Activated CD4-positive, alpha-beta T cell treated with anti-CD3 and anti-CD28 coated beads, Interleukin-2, amount 10 ng/mL, durations not matched to agents 7 days and 5 days (primary cell): ENCODE measurements at regions not wholly inside any gene's neighbourhood (a gene's known extent, or its start where the extent isn't known, plus 50 kb on each side); places are given as distances from the start of the nearest gene placed in this dataset.

Experiments
- CTCF ChIA-PET: fragments of 350-600 bp; sonication (Branson Sonifier 250); formaldehyde crosslinking; loops from one replicate; lab custom pipeline; 2021; ENCODE audit warnings: antibody characterized with exemption; lab: Charles Lee
- POLR2A ChIA-PET: fragments of 350-600 bp; sonication (Branson Sonifier 250); formaldehyde crosslinking; loops from one replicate; lab custom pipeline; 2021; ENCODE audit warnings: antibody characterized with exemption; lab: Charles Lee
- DNase-seq: peaks from one replicate; pipeline ENCODE4 v3.0.0-alpha.2; 2020
- H3K27ac Mint-ChIP-seq: one replicate; pipeline ENCODE4 v1.8.0; 2021; ENCODE audit warnings: mild to moderate bottlenecking, moderate library complexity, mixed read lengths
- H3K27me3 Mint-ChIP-seq: one replicate; pipeline ENCODE4 v1.8.0; 2021; ENCODE audit warnings: mixed read lengths
- H3K36me3 Mint-ChIP-seq: one replicate; pipeline ENCODE4 v1.8.0; 2021; ENCODE audit warnings: low read depth, mixed read lengths
- H3K4me1 Mint-ChIP-seq: one replicate; pipeline ENCODE4 v1.8.0; 2021; ENCODE audit warnings: mixed read lengths
- H3K4me3 Mint-ChIP-seq: one replicate; pipeline ENCODE4 v1.8.0; 2021; ENCODE audit warnings: mild to moderate bottlenecking, moderate library complexity, mixed read lengths
- H3K9me3 Mint-ChIP-seq: one replicate; pipeline ENCODE4 v1.8.0; 2021; ENCODE audit warnings: mixed read lengths

GRCh38 chr13:68125087-68125480 is 894.9 kb upstream of the PCDH9 start:
- no peak overlapping the region for H3K27ac Mint-ChIP-seq
- H3K4me1 Mint-ChIP-seq = no peaks in the 10 kb centered on the region
- H3K27me3 Mint-ChIP-seq = no peaks in the 10 kb centered on the region
- POLR2A ChIA-PET = no interaction called here
- no peak for DNase-seq
- CTCF ChIA-PET = no interaction called here
- no peaks in the 10 kb centered on the region for H3K36me3 Mint-ChIP-seq
- peaks cover 9% of the 10 kb centered on the region for H3K9me3 Mint-ChIP-seq
- no peak overlapping the region for H3K4me3 Mint-ChIP-seq

- no peaks in the 10 kb centered on the region for H3K4me1 Mint-ChIP-seq
- H3K27ac Mint-ChIP-seq = no peak overlapping the region
- CTCF ChIA-PET = no interaction called here
- H3K4me3 Mint-ChIP-seq = no peak overlapping the region
- no peaks in the 10 kb centered on the region for H3K36me3 Mint-ChIP-seq
- H3K9me3 Mint-ChIP-seq = peaks cover 9% of the 10 kb centered on the region
- H3K27me3 Mint-ChIP-seq = no peaks in the 10 kb centered on the region
- POLR2A ChIA-PET = no interaction called here
- no peak for DNase-seq
Measured at GRCh38 chr13:68124437-68125086, 894.4 kb upstream of the PCDH9 start.

- no peak overlapping the region for H3K4me3 Mint-ChIP-seq
- ChIA-PET CTCF (no interaction called here), POLR2A (no interaction called here)
- H3K9me3 Mint-ChIP-seq = peaks cover 34% of the 10 kb centered on the region
- H3K27ac Mint-ChIP-seq = no peak overlapping the region
- H3K27me3 Mint-ChIP-seq = no peaks in the 10 kb centered on the region
- no peak for DNase-seq
- H3K4me1 Mint-ChIP-seq = no peaks in the 10 kb centered on the region
- H3K36me3 Mint-ChIP-seq = no peaks in the 10 kb centered on the region
Measured at GRCh38 chr13:68110178-68110768, 880.1 kb upstream of the PCDH9 start.

GRCh38 chr13:68107667-68108066 is 877.5 kb upstream of the PCDH9 start:
- ChIA-PET POLR2A (no interaction called here), CTCF (no interaction called here)
- no peak overlapping the region for H3K4me3 Mint-ChIP-seq
- H3K27ac Mint-ChIP-seq = no peak overlapping the region
- H3K9me3 Mint-ChIP-seq = peaks cover 25% of the 10 kb centered on the region
- no peaks in the 10 kb centered on the region for H3K4me1 Mint-ChIP-seq
- DNase-seq = no peak
- no peaks in the 10 kb centered on the region for H3K27me3 Mint-ChIP-seq
- no peaks in the 10 kb centered on the region for H3K36me3 Mint-ChIP-seq

GRCh38 chr13:68099631-68100030 is 869.5 kb upstream of the PCDH9 start:
- no peak overlapping the region for H3K27ac Mint-ChIP-seq
- no peak overlapping the region for H3K4me3 Mint-ChIP-seq
- no peak for DNase-seq
- CTCF ChIA-PET = no interaction called here
- POLR2A ChIA-PET = no interaction called here
- no peaks in the 10 kb centered on the region for H3K27me3 Mint-ChIP-seq
- no peaks in the 10 kb centered on the region for H3K9me3 Mint-ChIP-seq
- no peaks in the 10 kb centered on the region for H3K36me3 Mint-ChIP-seq
- no peaks in the 10 kb centered on the region for H3K4me1 Mint-ChIP-seq

GRCh38 chr13:68081061-68081460 is 850.9 kb upstream of the PCDH9 start:
- POLR2A ChIA-PET = no interaction called here
- H3K36me3 Mint-ChIP-seq = no peaks in the 10 kb centered on the region
- DNase-seq = no peak
- peaks cover 3% of the 10 kb centered on the region for H3K9me3 Mint-ChIP-seq
- no peaks in the 10 kb centered on the region for H3K27me3 Mint-ChIP-seq
- no peak overlapping the region for H3K27ac Mint-ChIP-seq
- H3K4me1 Mint-ChIP-seq = no peaks in the 10 kb centered on the region
- H3K4me3 Mint-ChIP-seq = no peak overlapping the region
- CTCF ChIA-PET = no interaction called here

GRCh38 chr13:68078874-68079273 is 848.7 kb upstream of the PCDH9 start:
- H3K4me3 Mint-ChIP-seq = no peak overlapping the region
- ChIA-PET CTCF (no interaction called here), POLR2A (no interaction called here)
- no peaks in the 10 kb centered on the region for H3K27me3 Mint-ChIP-seq
- H3K9me3 Mint-ChIP-seq = peaks cover 3% of the 10 kb centered on the region
- no peak for DNase-seq
- no peak overlapping the region for H3K27ac Mint-ChIP-seq
- no peaks in the 10 kb centered on the region for H3K4me1 Mint-ChIP-seq
- H3K36me3 Mint-ChIP-seq = no peaks in the 10 kb centered on the region

GRCh38 chr13:68078469-68078868 is 848.3 kb upstream of the PCDH9 start:
- Mint-ChIP-seq H3K36me3 (no peaks in the 10 kb centered on the region), H3K4me1 (no peaks in the 10 kb centered on the region), H3K27me3 (no peaks in the 10 kb centered on the region), H3K4me3 (no peak overlapping the region), H3K27ac (no peak overlapping the region), H3K9me3 (peaks cover 5% of the 10 kb centered on the region)
- DNase-seq = no peak
- ChIA-PET CTCF (no interaction called here), POLR2A (no interaction called here)

- POLR2A ChIA-PET = no interaction called here
- H3K4me1 Mint-ChIP-seq = no peaks in the 10 kb centered on the region
Measured at GRCh38 chr13:68076046-68076445, 845.9 kb upstream of the PCDH9 start.

GRCh38 chr13:68066879-68067513 is 836.9 kb upstream of the PCDH9 start:
- Mint-ChIP-seq H3K36me3 (no peaks in the 10 kb centered on the region), H3K4me1 (no peaks in the 10 kb centered on the region), H3K27ac (no peak overlapping the region), H3K4me3 (no peak overlapping the region), H3K27me3 (no peaks in the 10 kb centered on the region), H3K9me3 (peaks cover 3% of the 10 kb centered on the region)
- CTCF ChIA-PET = no interaction called here
- POLR2A ChIA-PET = no interaction called here
- no peak for DNase-seq

More at GRCh38 chr13:68076046-68076445, 845.9 kb upstream of the PCDH9 start:
- Mint-ChIP-seq H3K9me3 (peaks cover 3% of the 10 kb centered on the region), H3K27ac (no peak overlapping the region), H3K4me3 (no peak overlapping the region), H3K36me3 (no peaks in the 10 kb centered on the region), H3K27me3 (no peaks in the 10 kb centered on the region)
- DNase-seq = no peak
- CTCF ChIA-PET = no interaction called here

GRCh38 chr13:68064001-68064770 is 834.0 kb upstream of the PCDH9 start:
- Mint-ChIP-seq H3K27ac (no peak overlapping the region), H3K9me3 (peaks cover 3% of the 10 kb centered on the region), H3K36me3 (no peaks in the 10 kb centered on the region), H3K27me3 (no peaks in the 10 kb centered on the region), H3K4me3 (no peak overlapping the region), H3K4me1 (no peaks in the 10 kb centered on the region)
- ChIA-PET POLR2A (no interaction called here), CTCF (no interaction called here)
- no peak for DNase-seq

GRCh38 chr13:68063181-68063580 is 833.0 kb upstream of the PCDH9 start:
- Mint-ChIP-seq H3K27me3 (no peaks in the 10 kb centered on the region), H3K4me3 (no peak overlapping the region), H3K36me3 (no peaks in the 10 kb centered on the region), H3K4me1 (no peaks in the 10 kb centered on the region), H3K27ac (no peak overlapping the region), H3K9me3 (peaks cover 3% of the 10 kb centered on the region)
- CTCF ChIA-PET = no interaction called here
- POLR2A ChIA-PET = no interaction called here
- DNase-seq = no peak

- H3K27ac Mint-ChIP-seq = no peak overlapping the region
- peaks cover 6% of the 10 kb centered on the region for H3K9me3 Mint-ChIP-seq
- H3K4me1 Mint-ChIP-seq = no peaks in the 10 kb centered on the region
- no peaks in the 10 kb centered on the region for H3K27me3 Mint-ChIP-seq
- CTCF ChIA-PET = no interaction called here
- POLR2A ChIA-PET = no interaction called here
- no peaks in the 10 kb centered on the region for H3K36me3 Mint-ChIP-seq
- DNase-seq = no peak
- H3K4me3 Mint-ChIP-seq = no peak overlapping the region
Measured at GRCh38 chr13:68057836-68058235, 827.7 kb upstream of the PCDH9 start.
